ENCODE measurements at regions not wholly inside any gene's neighbourhood (a gene's known extent, or its start where the extent isn't known, plus 50 kb on each side); places are given as distances from the start of the nearest gene placed in this dataset.

- no peak for DNase-seq (ENCODE audit: low read depth in 2 of 2)
Observed at GRCh38 chr5:110073534-110073933, 383.8 kb downstream of the MAN2A1 start.

GRCh38 chr5:110075656-110076055, 385.9 kb downstream of the MAN2A1 start:
- DNase-seq (ENCODE audit: low read depth in 2 of 2): no peak

GRCh38 chr5:110077147-110077546, 387.4 kb downstream of the MAN2A1 start:
- DNase-seq (ENCODE audit: low read depth in 2 of 2): no peak

- no peak for DNase-seq (ENCODE audit: low read depth in 2 of 2)
Observed at GRCh38 chr5:110082194-110082593, 392.5 kb downstream of the MAN2A1 start.

GRCh38 chr5:110082863-110083262, 393.1 kb downstream of the MAN2A1 start:
- DNase-seq (ENCODE audit: low read depth in 2 of 2): no peak

- DNase-seq (ENCODE audit: low read depth in 2 of 2): no peak
Observed at GRCh38 chr5:110085826-110086225, 396.1 kb downstream of the MAN2A1 start.

- peak; percentile 94 to 96 for DNase-seq (ENCODE audit: low read depth in 2 of 2)
Observed at GRCh38 chr5:110086658-110087388, 397.1 kb downstream of the MAN2A1 start.

- DNase-seq (ENCODE audit: low read depth in 2 of 2): peak; percentile 59 to 60
Observed at GRCh38 chr5:110087829-110088228, 398.1 kb downstream of the MAN2A1 start.

- DNase-seq (ENCODE audit: low read depth in 2 of 2): no peak
Observed at GRCh38 chr5:110088676-110089436, 399.1 kb downstream of the MAN2A1 start.

GRCh38 chr5:110092955-110093785, 403.4 kb downstream of the MAN2A1 start:
- no peak for DNase-seq (ENCODE audit: low read depth in 2 of 2)

GRCh38 chr5:110094109-110094508, 404.4 kb downstream of the MAN2A1 start:
- no peak for DNase-seq (ENCODE audit: low read depth in 2 of 2)

GRCh38 chr5:110094548-110094947, 404.8 kb downstream of the MAN2A1 start:
- DNase-seq (ENCODE audit: low read depth in 2 of 2): no peak

GRCh38 chr5:110096419-110096818, 406.7 kb downstream of the MAN2A1 start:
- no peak for DNase-seq (ENCODE audit: low read depth in 2 of 2)

GRCh38 chr5:110099572-110099971, 409.8 kb downstream of the MAN2A1 start:
- no peak for DNase-seq (ENCODE audit: low read depth in 2 of 2)

GRCh38 chr5:110103081-110103480, 413.4 kb downstream of the MAN2A1 start:
- no peak for DNase-seq (ENCODE audit: low read depth in 2 of 2)

GRCh38 chr5:110104060-110104725, 414.5 kb downstream of the MAN2A1 start:
- DNase-seq (ENCODE audit: low read depth in 2 of 2): no peak

- DNase-seq (ENCODE audit: low read depth in 2 of 2): no peak
Observed at GRCh38 chr5:110104726-110105669, 415.3 kb downstream of the MAN2A1 start.

GRCh38 chr5:110105692-110106091, 416.0 kb downstream of the MAN2A1 start:
- DNase-seq (ENCODE audit: low read depth in 2 of 2): no peak

- no peak for DNase-seq (ENCODE audit: low read depth in 2 of 2)
Observed at GRCh38 chr5:110106750-110107149, 417.0 kb downstream of the MAN2A1 start.

- no peak for DNase-seq (ENCODE audit: low read depth in 2 of 2)
Observed at GRCh38 chr5:110108520-110108919, 418.8 kb downstream of the MAN2A1 start.

- DNase-seq (ENCODE audit: low read depth in 2 of 2): no peak
Observed at GRCh38 chr5:110109667-110110066, 419.9 kb downstream of the MAN2A1 start.
